Smooth muscle cell of the brain vasculature (primary cell): ENCODE measurements at regions not wholly inside any gene's neighbourhood (a gene's known extent, or its start where the extent isn't known, plus 50 kb on each side); places are given as distances from the start of the nearest gene placed in this dataset.

Experiments used
- DNase-seq: peaks from one replicate; pipeline ENCODE4 v3.0.0-alpha.2; 2012; ENCODE audit warnings: low read depth, low spot score

GRCh38 chr18:51578406-51578980 is 381.0 kb upstream of the MEX3C start:
- DNase-seq = no peak

GRCh38 chr18:51580580-51580979 is 383.1 kb upstream of the MEX3C start:
- DNase-seq = no peak

GRCh38 chr18:51582551-51582950 is 385.1 kb upstream of the MEX3C start:
- no peak for DNase-seq

GRCh38 chr18:51588616-51589015 is 391.1 kb upstream of the MEX3C start:
- no peak for DNase-seq

- no peak for DNase-seq
Observed at GRCh38 chr18:51593931-51594330, 396.4 kb upstream of the MEX3C start.

GRCh38 chr18:51603111-51603510 is 405.6 kb upstream of the MEX3C start:
- no peak for DNase-seq

- no peak for DNase-seq
Observed at GRCh38 chr18:51603551-51603950, 406.1 kb upstream of the MEX3C start.

GRCh38 chr18:51610481-51610880 is 413.0 kb upstream of the MEX3C start:
- no peak for DNase-seq

- no peak for DNase-seq
Observed at GRCh38 chr18:51611326-51611725, 413.8 kb upstream of the MEX3C start.

- DNase-seq = no peak
Observed at GRCh38 chr18:51614033-51614432, 416.6 kb upstream of the MEX3C start.

GRCh38 chr18:51614967-51615571 is 417.6 kb upstream of the MEX3C start:
- DNase-seq = no peak

GRCh38 chr18:51617167-51617566 is 419.7 kb upstream of the MEX3C start:
- DNase-seq = no peak

- no peak for DNase-seq
Observed at GRCh38 chr18:51617572-51618260, 420.2 kb upstream of the MEX3C start.

GRCh38 chr18:51619283-51619682 is 421.8 kb upstream of the MEX3C start:
- no peak for DNase-seq

GRCh38 chr18:51621113-51621863 is 423.8 kb upstream of the MEX3C start:
- no peak for DNase-seq

- DNase-seq = no peak
Observed at GRCh38 chr18:51621864-51622160, 424.3 kb upstream of the MEX3C start.

- DNase-seq = no peak
Observed at GRCh38 chr18:51622702-51623101, 425.2 kb upstream of the MEX3C start.

GRCh38 chr18:51623653-51624052 is 426.2 kb upstream of the MEX3C start:
- no peak for DNase-seq

- DNase-seq = no peak
Observed at GRCh38 chr18:51630706-51631105, 433.2 kb upstream of the MEX3C start.

GRCh38 chr18:51637881-51638280 is 440.4 kb upstream of the MEX3C start:
- no peak for DNase-seq

- DNase-seq = no peak
Observed at GRCh38 chr18:51639541-51639940, 442.1 kb upstream of the MEX3C start.

GRCh38 chr18:51643483-51643882 is 446.0 kb upstream of the MEX3C start:
- DNase-seq = no peak

- DNase-seq = no peak
Observed at GRCh38 chr18:51645607-51646006, 448.1 kb upstream of the MEX3C start.
